GM19099 (cell line): ENCODE measurements at regions not wholly inside any gene's neighbourhood (a gene's known extent, or its start where the extent isn't known, plus 50 kb on each side); places are given as distances from the start of the nearest gene placed in this dataset.

Experiments used
- POLR2A ChIP-seq: IDR thresholded peaks from 3 replicates; pipeline ENCODE4 v1.6.1; 2011; ENCODE audit warnings: low read depth; ENCODE audit not compliant: insufficient read length; ENCODE audit errors: extremely low read depth

GRCh38 chr13:44212633-44213396, 160.8 kb upstream of the SERP2 start:
- no peak for TF ChIP-seq POLR2A

- no peak for TF ChIP-seq POLR2A
Measured at GRCh38 chr13:44218501-44219240, 155.0 kb upstream of the SERP2 start.

- TF ChIP-seq POLR2A = no peak
Measured at GRCh38 chr13:44219577-44220548, 153.8 kb upstream of the SERP2 start.

GRCh38 chr13:44220948-44221347, 152.7 kb upstream of the SERP2 start:
- TF ChIP-seq POLR2A = no peak

GRCh38 chr13:44221657-44222056, 152.0 kb upstream of the SERP2 start:
- no peak for TF ChIP-seq POLR2A

DNA sequence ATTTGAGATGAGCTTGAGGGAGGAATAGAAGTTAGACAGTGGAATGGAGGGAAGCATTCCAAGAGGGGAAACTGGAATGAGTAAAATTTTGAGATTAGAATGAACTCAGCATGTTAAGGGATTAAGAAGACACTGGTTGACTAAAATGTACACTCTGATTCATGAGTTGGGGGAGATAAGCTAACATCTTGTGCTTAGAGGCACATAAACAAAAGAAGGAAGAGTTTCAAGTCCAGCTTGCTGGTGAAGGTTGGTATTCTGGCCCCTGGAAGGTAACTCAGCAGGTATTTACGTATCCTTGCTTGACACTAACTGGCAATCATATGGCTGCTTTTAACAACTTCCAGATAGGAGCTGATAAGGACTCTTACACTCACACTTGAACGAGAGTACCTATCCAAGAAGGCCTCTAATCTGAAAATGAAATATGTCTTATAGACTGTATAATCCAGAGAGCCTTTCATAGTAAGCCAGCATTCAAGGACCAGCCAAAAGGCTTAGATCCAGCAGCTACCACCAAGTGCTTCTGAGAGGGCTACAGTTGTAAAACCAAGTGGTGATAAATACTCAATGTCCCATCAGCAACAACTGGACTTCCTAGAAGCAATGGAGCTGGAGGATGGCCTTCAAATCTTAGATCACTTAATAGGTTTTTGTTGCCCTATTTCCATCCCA, 149.7 kb upstream of the SERP2 start:
- no peak for TF ChIP-seq POLR2A

DNA sequence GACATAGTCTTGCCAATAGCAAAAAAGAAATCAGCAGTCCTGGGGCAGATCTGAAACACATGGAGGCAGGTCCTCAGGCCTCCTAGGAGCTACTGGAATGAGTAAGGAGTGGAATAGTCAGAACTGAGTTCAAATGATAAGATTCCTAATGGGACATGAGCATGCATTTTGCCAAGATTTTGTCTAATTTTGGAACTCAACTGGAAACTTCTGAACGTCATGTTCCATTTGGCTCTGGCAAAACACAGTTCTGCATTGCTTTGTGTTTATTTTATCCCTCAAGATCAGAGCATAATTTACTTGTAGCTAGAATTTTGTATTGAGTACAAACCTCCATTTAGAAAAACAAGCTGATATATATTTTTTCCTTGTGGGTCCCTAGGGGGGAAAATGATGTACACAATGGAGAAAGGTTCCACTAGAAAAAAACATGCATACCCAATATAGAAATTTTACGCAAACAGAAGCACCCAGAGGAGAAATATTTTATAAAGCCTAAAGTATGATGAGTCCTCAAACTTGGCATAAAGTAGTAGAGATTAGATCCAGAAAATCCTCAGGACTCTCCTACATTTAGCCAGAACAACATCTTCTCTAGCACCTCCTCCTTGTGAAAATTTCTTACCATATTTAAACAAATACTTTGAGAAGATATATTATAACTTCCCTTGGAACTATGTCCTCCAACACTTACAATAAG, 149.0 kb upstream of the SERP2 start:
- TF ChIP-seq POLR2A = no peak

DNA sequence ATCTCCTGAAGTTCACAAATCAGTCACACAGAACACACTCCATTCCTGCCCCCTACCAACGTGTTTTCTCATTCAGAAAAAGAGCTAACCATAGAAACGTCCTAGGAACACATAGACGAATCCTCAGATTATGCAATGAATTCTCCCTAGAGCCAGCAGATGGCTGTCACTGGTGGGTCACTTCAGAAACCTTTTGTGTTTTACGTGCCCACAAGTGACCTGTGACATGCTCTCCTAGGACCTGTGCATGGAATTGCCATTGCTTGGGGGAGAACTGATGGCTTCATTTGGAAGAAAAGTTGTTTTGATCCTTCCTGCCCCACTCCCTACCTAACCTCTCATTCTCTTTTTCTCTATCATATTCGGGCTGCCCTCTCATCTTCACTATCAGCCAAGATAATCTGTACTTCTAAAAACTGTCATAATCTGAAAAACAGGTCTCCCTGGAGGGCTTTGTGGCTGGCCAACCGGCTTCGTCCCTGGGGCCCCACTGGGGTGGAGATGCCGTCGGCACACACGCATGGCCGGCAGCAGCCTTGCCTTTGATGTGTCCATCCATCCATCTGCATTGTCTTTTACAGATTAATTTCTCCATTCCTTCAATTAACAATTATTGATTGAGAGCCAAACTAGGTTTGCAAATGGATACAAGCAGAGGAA, 144.1 kb upstream of the SERP2 start:
- no peak for TF ChIP-seq POLR2A

DNA sequence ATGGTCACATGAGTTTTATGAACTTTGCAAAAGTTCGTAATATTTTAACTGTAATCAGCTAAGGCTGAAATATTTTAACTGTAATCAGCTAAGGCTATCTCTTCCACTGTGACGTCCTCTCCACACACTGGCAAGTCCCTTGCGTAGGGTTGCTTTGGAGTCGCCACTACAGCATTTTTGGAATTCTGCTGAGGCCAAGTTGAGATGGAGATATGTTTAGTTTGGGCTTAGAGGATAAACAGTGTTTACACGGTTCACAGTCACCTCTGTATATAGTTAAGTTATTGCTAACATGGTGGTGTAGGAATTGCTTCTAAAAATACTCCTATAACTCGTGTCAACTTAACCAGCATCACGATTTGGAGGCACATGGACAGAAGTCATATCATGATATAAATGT, 143.6 kb upstream of the SERP2 start:
- TF ChIP-seq POLR2A = no peak

DNA sequence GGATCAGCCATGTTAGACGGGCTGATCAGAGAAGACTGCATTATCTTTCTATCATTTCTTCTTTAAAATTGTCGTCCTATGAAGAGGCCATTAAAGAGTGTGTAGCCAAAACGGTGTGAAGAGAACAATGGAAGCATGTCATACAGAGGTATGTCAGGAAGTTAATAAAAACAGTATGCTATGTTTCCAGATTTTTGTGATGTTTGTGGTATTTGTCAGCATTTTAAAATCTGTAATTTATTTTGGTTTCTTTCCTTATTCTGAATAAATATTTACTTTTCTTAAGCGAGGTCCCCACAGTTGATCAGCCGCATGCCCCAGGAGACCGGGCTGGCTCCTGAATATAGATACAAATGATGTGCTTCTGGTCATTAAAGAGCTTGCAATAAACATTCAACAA, 142.9 kb upstream of the SERP2 start:
- no peak for TF ChIP-seq POLR2A

DNA sequence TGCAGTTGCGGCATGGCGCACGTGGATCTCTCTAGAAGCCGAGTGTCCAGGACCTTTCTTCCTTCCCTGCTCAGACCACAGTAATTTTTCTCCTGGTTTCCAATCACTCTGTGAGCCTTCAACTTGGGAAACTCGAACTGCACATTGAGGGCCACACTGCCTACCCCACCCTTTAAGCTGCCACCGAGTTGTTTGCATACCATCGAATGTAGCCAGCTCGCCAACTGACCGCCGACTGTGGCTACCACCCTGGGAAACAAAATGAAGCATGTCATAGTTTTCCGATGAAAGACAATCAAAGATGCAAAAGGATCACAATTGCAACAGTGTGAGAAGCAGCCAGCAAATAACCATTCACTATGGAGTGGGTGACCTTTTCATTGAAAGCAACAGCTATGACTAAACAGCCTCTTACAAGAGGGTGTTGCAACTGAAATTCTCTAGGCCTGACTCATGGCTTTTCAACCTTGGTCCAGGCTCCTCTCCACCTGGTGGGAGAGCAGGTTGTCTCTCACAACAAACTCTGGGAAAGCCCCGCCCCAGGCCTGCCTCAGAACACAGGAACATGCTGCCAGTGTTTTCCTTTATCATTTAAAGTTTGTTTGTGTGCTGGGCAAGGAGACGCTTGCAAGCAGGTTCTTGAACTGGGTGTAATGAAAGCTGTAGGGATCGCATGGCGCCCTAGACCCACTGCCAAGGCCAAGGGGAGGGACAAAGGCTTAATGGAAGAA, 141.7 kb upstream of the SERP2 start:
- no peak for TF ChIP-seq POLR2A

- no peak for TF ChIP-seq POLR2A
Measured at GRCh38 chr13:44232774-44233173, 140.8 kb upstream of the SERP2 start.

DNA sequence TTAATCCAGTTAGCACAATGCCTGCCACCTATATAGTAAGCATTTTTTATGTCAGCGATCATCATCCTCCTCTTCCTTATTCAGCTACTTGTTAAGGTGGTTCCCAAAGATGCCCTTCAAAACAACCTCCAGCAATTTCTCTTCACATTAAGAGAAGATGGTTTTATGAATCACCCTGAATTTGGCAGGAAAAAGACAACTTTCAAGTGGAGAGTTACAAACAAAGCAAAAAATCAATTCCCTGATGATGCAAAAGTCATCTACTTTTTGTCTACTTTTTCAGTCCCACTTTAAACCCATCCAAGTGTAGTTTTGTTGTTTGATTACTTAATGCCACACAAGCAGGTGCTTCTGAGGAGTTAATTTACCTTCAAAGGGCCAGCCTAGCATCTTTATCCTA, 139.1 kb upstream of the SERP2 start:
- TF ChIP-seq POLR2A = no peak
